Neural cell (in vitro differentiated cells): ENCODE measurements at regions not wholly inside any gene's neighbourhood (a gene's known extent, or its start where the extent isn't known, plus 50 kb on each side); places are given as distances from the start of the nearest gene placed in this dataset.

Experiments used
- H2AFZ ChIP-seq: fragments of 200-600, 300-800 bp; sonication (generic), shearing (Covaris generic); 2 replicates; pipeline ENCODE4 v1.6.0; 2014; ENCODE audit warnings: low read depth, mild to moderate bottlenecking, antibody characterized with exemption, low read length, moderate library complexity
- H3F3A ChIP-seq: fragments of 200-600 bp; shearing (Covaris generic); 2 replicates; pipeline ENCODE4 v1.6.1; 2016; ENCODE audit warnings: mild to moderate bottlenecking, moderate library complexity, mixed read lengths, antibody characterized with exemption, low read length; ENCODE audit not compliant: insufficient read depth, poor library complexity, severe bottlenecking
- H3K27ac ChIP-seq: fragments of 200-600, 300-800 bp; sonication (generic), shearing (Covaris generic); 2 replicates; pipeline ENCODE4 v1.5.1; 2014; ENCODE audit warnings: mild to moderate bottlenecking, low read length, moderate library complexity
- H3K27me3 ChIP-seq: fragments of 300-800, 200-600 bp; sonication (generic), shearing (Covaris generic); 2 replicates; pipeline ENCODE4 v1.6.0; 2014; ENCODE audit warnings: mild to moderate bottlenecking, low read depth, low read length, moderate library complexity; ENCODE audit not compliant: insufficient read depth
- H3K36me3 ChIP-seq: fragments of 300-800, 200-600 bp; sonication (generic), shearing (Covaris generic); 2 replicates; pipeline ENCODE4 v1.5.1; 2014; ENCODE audit warnings: mild to moderate bottlenecking, antibody characterized with exemption, low read length, moderate library complexity; ENCODE audit not compliant: insufficient read depth
- H3K4me2 ChIP-seq: fragments of 300-800, 200-600 bp; sonication (generic), shearing (Covaris generic); 2 replicates; pipeline ENCODE4 v1.6.0; 2014; ENCODE audit warnings: mild to moderate bottlenecking, low read length
- H3K4me3 ChIP-seq: fragments of 300-800, 200-600 bp; sonication (generic), shearing (Covaris generic); 2 replicates; pipeline ENCODE4 v1.5.1; 2014; ENCODE audit warnings: mild to moderate bottlenecking, low read length, moderate library complexity
- H3K79me2 ChIP-seq: fragments of 200-600 bp; shearing (Covaris generic); replicated peaks from 2 replicates; pipeline ENCODE4 v1.6.0; 2014; ENCODE audit warnings: mild to moderate bottlenecking, low read length, moderate library complexity; ENCODE audit not compliant: insufficient read depth
- H3K9ac ChIP-seq: fragments of 300-800, 200-600 bp; sonication (generic), shearing (Covaris generic); 2 replicates; pipeline ENCODE4 v1.6.1; 2016; ENCODE audit warnings: mild to moderate bottlenecking, low read length, mixed read lengths
- H3K9me2 ChIP-seq: fragments of 200-600 bp; shearing (Covaris generic); 2 replicates; pipeline ENCODE4 v1.6.1; 2016; ENCODE audit warnings: mild to moderate bottlenecking, low read length, mixed read lengths; ENCODE audit not compliant: insufficient read depth
- H3K9me3 ChIP-seq: fragments of 200-600, 300-800 bp; sonication (generic), shearing (Covaris generic); 2 replicates; pipeline ENCODE4 v1.6.1; 2016; ENCODE audit warnings: mild to moderate bottlenecking, mixed run types, low read length, moderate library complexity, mixed read lengths
- H4K20me1 ChIP-seq: fragments of 200-600 bp; shearing (Covaris generic); 2 replicates; pipeline ENCODE4 v1.6.1; 2016; ENCODE audit warnings: mild to moderate bottlenecking, mixed run types; ENCODE audit not compliant: insufficient read depth
- CTCF ChIP-seq: fragments of 450-650 bp; IDR thresholded peaks from 2 replicates; pipeline ENCODE4 v1.5.1; 2014; ENCODE audit warnings: antibody characterized with exemption, mild to moderate bottlenecking, moderate library complexity; ENCODE audit not compliant: poor library complexity, severe bottlenecking
- EP300 ChIP-seq: fragments of 450-650 bp; conservative IDR thresholded peaks from 2 replicates; pipeline ENCODE4 v1.6.1; 2014; ENCODE audit warnings: antibody characterized with exemption, mild to moderate bottlenecking, moderate library complexity; ENCODE audit not compliant: poor library complexity, severe bottlenecking
- EZH2 ChIP-seq: fragments of 200-600, 300-800 bp; shearing (Covaris generic), sonication (generic); IDR thresholded peaks from 2 replicates; pipeline ENCODE4 v1.6.1; 2014; ENCODE audit warnings: antibody characterized with exemption, low read length, borderline replicate concordance, mild to moderate bottlenecking; ENCODE audit not compliant: insufficient read depth, poor library complexity, severe bottlenecking
- MXI1 ChIP-seq: fragments of 450-650 bp; conservative IDR thresholded peaks from 2 replicates; pipeline ENCODE4 v1.6.1; 2014; ENCODE audit warnings: antibody characterized with exemption, mild to moderate bottlenecking; ENCODE audit not compliant: poor library complexity, severe bottlenecking
- POLR2AphosphoS5 ChIP-seq: IDR thresholded peaks from 2 replicates; pipeline ENCODE4 v1.6.1; 2012
- RAD21 ChIP-seq: fragments of 450-650 bp; conservative IDR thresholded peaks from 2 replicates; pipeline ENCODE4 v1.6.1; 2014; ENCODE audit warnings: antibody characterized with exemption, mild to moderate bottlenecking, moderate library complexity
- REST ChIP-seq: IDR thresholded peaks from 2 replicates; pipeline ENCODE4 v1.6.1; 2012; ENCODE audit warnings: borderline replicate concordance
- SMC3 ChIP-seq: fragments of 450-650 bp; conservative IDR thresholded peaks from 2 replicates; pipeline ENCODE4 v1.6.1; 2014; ENCODE audit warnings: antibody characterized with exemption, mild to moderate bottlenecking, moderate library complexity; ENCODE audit not compliant: poor library complexity
- TAF1 ChIP-seq: IDR thresholded peaks from 2 replicates; pipeline ENCODE4 v1.6.1; 2012; ENCODE audit warnings: low read depth

GRCh38 chr22:48495751-48496080, 1332.0 kb downstream of the BRD1 start:
- H3F3A ChIP-seq = no peaks in the 10 kb centered on the region
- no peak overlapping the region for H2AFZ ChIP-seq
- H3K27ac ChIP-seq = no peak overlapping the region
- no peak overlapping the region for H3K4me2 ChIP-seq
- H3K4me3 ChIP-seq = no peak overlapping the region
- no peaks in the 10 kb centered on the region for H3K36me3 ChIP-seq
- H4K20me1 ChIP-seq = no peaks in the 10 kb centered on the region
- H3K27me3 ChIP-seq = no peaks in the 10 kb centered on the region
- H3K79me2 ChIP-seq = no peaks in the 10 kb centered on the region
- TF ChIP-seq MXI1 (no peak), RAD21 (no peak)
- H3K9ac ChIP-seq = no peak overlapping the region
- H3K9me3 ChIP-seq = no peaks in the 10 kb centered on the region
- no peaks in the 10 kb centered on the region for H3K9me2 ChIP-seq

- Histone ChIP-seq H3K9ac (no peak overlapping the region), H3K4me2 (no peak overlapping the region), H3K27me3 (no peaks in the 10 kb centered on the region), H3K9me3 (no peaks in the 10 kb centered on the region), H3K9me2 (no peaks in the 10 kb centered on the region), H3K79me2 (no peaks in the 10 kb centered on the region), H4K20me1 (no peaks in the 10 kb centered on the region), H3K4me3 (no peak overlapping the region), H3K36me3 (no peaks in the 10 kb centered on the region), H3F3A (no peaks in the 10 kb centered on the region), H2AFZ (no peak overlapping the region), H3K27ac (no peak overlapping the region)
- TF ChIP-seq SMC3 (no peak), POLR2AphosphoS5 (no peak), MXI1 (no peak), EP300 (no peak), REST (no peak), EZH2 (no peak), CTCF (no peak), RAD21 (no peak), TAF1 (no peak)
These were observed 1332.5 kb downstream of the BRD1 start for GRCh38 chr22:48494968-48495750.
